Adrenal gland (tissue), 9 donors: ENCODE measurements at regions not wholly inside any gene's neighbourhood (a gene's known extent, or its start where the extent isn't known, plus 50 kb on each side); places are given as distances from the start of the nearest gene placed in this dataset.

Experiments
- DNase-seq, 7 donors: peaks; one replicate each; pipeline ENCODE4 v3.0.0-alpha.2; 2019 to 2020
- H3K27ac ChIP-seq, 5 donors: fragments of 200-600 bp; sonication (generic) in 4 of 5; 1 replicate in 3 of 5; 2 replicates in 2 of 5; pipeline versions ENCODE4 v1.5.1 to v1.8.0; 2016 to 2020; ENCODE audit warnings: mild to moderate bottlenecking in 1 of 5
- H3K27me3 ChIP-seq: fragments of 200-600 bp; 2 replicates; pipeline ENCODE4 v1.8.0; 2021
- H3K36me3 ChIP-seq, 2 donors: fragments of 200-600 bp; replicated peaks in 1 of 2; 1 replicate in 1 of 2; 2 replicates in 1 of 2; pipeline versions ENCODE4 v1.5.1 to v1.8.0; 2018 to 2022
- H3K4me1 ChIP-seq, 2 donors: fragments of 200-600 bp; replicated peaks in 1 of 2; 1 replicate in 1 of 2; 2 replicates in 1 of 2; pipeline versions ENCODE4 v1.5.1 to v1.8.0; 2018 to 2021
- H3K4me3 ChIP-seq, 4 donors: fragments of 200-600 bp; sonication (generic) in 3 of 4; one replicate each; pipeline ENCODE4 v1.5.1; 2016 to 2018
- H3K9me3 ChIP-seq, 3 donors: fragments of 200-600 bp; sonication (generic) in 1 of 3; replicated peaks in 1 of 3; 1 replicate in 2 of 3; 2 replicates in 1 of 3; pipeline versions ENCODE4 v1.5.1 to v1.8.0; 2016 to 2021
- CTCF ChIP-seq, 6 experiments: fragments of 450-650 bp in 4 of 6; fragments of 200-600 bp in 2 of 6; sonication (generic) in 1 of 6; IDR thresholded peaks; 1 replicate in 5 of 6; 2 replicates in 1 of 6; pipeline versions ENCODE4 v1.5.1 to v1.8.0; 2016 to 2021; ENCODE audit warnings: antibody characterized with exemption in 6 of 6, mild to moderate bottlenecking in 2 of 6, moderate library complexity in 1 of 6
- POLR2A ChIP-seq, 2 donors: fragments of 450-650 bp; IDR thresholded peaks; one replicate each; pipeline ENCODE4 v1.6.1; 2017; ENCODE audit warnings: antibody characterized with exemption in 2 of 2, mild to moderate bottlenecking in 2 of 2, moderate library complexity in 1 of 2
- WGBS, 4 donors: extraction: QIAGEN DNeasy Blood & Tissue Kit in 2 of 4; methylation state at CpG; one replicate each; pipeline versions ENCODE4 v1.1.5 to v1.1.7; 2013 to 2017; 5-methylcytosine and 5-hydroxymethylcytosine counted together
- intact Hi-C, 2 donors: fragments of 100-400 bp; cut with DNase I; formaldehyde crosslinking; loops; one replicate each; pipeline versions ENCODE4 v1.14.1 to v1.15.0; 2022 to 2023
- donor health status: healthy with polysubstance abuse.
- donor health status: Bipolar disorder and iron deficiency.
- donor health status: DM: yes; HTN: yes; CAD: no.
- donor health status: DM: no; HTN: no; CAD: no.
- donor health status: DM: no; HTN: no; CAD: no.

- 86 to 91% (median 89%) methylated on average over 2 of the region's 2 CpGs for WGBS, 4 donors
These were observed 347.4 kb upstream of the ADAMTS9 start for GRCh38 chr3:65035246-65035645.

GRCh38 chr3:65033576-65033975, 345.8 kb upstream of the ADAMTS9 start:
- Histone ChIP-seq H3K27ac (no peak overlapping the region), H3K36me3 (no peaks in the 10 kb centered on the region), H3K27me3 (no peaks in the 10 kb centered on the region), H3K9me3 (no peaks in the 10 kb centered on the region), H3K4me3 (no peak overlapping the region), H3K4me1 (no peaks in the 10 kb centered on the region)
- WGBS, 4 donors = 70 to 95% (median 83%) methylated on average over 2 of the region's 2 CpGs
- intact Hi-C loops = no loop called here
- no peak for DNase-seq
- TF ChIP-seq POLR2A (IDR thresholded peaks at IDR 0.05) (no peak), CTCF (IDR thresholded peaks at IDR 0.05) (no peak)

More at GRCh38 chr3:65035246-65035645, 347.4 kb upstream of the ADAMTS9 start:
- H3K9me3 ChIP-seq = no peaks in the 10 kb centered on the region
- no peak for TF ChIP-seq POLR2A (IDR thresholded peaks at IDR 0.05)
- TF ChIP-seq CTCF (IDR thresholded peaks at IDR 0.05) = no peak
- H3K36me3 ChIP-seq = no peaks in the 10 kb centered on the region
- no peak overlapping the region for H3K4me3 ChIP-seq
- intact Hi-C loops = no loop called here
- DNase-seq = no peak
- no peaks in the 10 kb centered on the region for H3K27me3 ChIP-seq
- H3K4me1 ChIP-seq = no peaks in the 10 kb centered on the region
- no peak overlapping the region for H3K27ac ChIP-seq

- H3K4me3 ChIP-seq = no peak overlapping the region
- no peaks in the 10 kb centered on the region for H3K27me3 ChIP-seq
- H3K4me1 ChIP-seq = no peaks in the 10 kb centered on the region
- H3K36me3 ChIP-seq = no peaks in the 10 kb centered on the region
- no peak for DNase-seq
- intact Hi-C loops = no loop called here
- no peak overlapping the region for H3K27ac ChIP-seq
- H3K9me3 ChIP-seq = no peaks in the 10 kb centered on the region
- TF ChIP-seq CTCF (IDR thresholded peaks at IDR 0.05) (no peak), POLR2A (IDR thresholded peaks at IDR 0.05) (no peak)
- 81 to 90% (median 82%) methylated on average over 3 of the region's 3 CpGs for WGBS, 4 donors
These were observed 343.2 kb upstream of the ADAMTS9 start for GRCh38 chr3:65030847-65031463.

- H3K36me3 ChIP-seq = no peaks in the 10 kb centered on the region
- TF ChIP-seq CTCF (IDR thresholded peaks at IDR 0.05) (no peak), POLR2A (IDR thresholded peaks at IDR 0.05) (no peak)
- H3K4me3 ChIP-seq = no peak overlapping the region
- H3K27me3 ChIP-seq = no peaks in the 10 kb centered on the region
- no peaks in the 10 kb centered on the region for H3K9me3 ChIP-seq
- DNase-seq = no peak
- intact Hi-C loops = no loop called here
- WGBS, 4 donors = 82 to 91% (median 87%) methylated on average over 4 of the region's 4 CpGs
- H3K4me1 ChIP-seq = no peaks in the 10 kb centered on the region
- no peak overlapping the region for H3K27ac ChIP-seq
These were observed 342.3 kb upstream of the ADAMTS9 start for GRCh38 chr3:65030014-65030627.
